ENCODE measurements at regions not wholly inside any gene's neighbourhood (a gene's known extent, or its start where the extent isn't known, plus 50 kb on each side); places are given as distances from the start of the nearest gene placed in this dataset.
"Not testable (repeated sequence)": the region's sequence is repeated elsewhere in the genome, so short reads cannot be mapped to it uniquely, and the experiment has no call there.

- POLR2A ChIA-PET, result interaction anchor here (0.7 kb wide), 1 partner anchor 706 kb away, joined by 4 read pairs; no protein-coding TSS in a partner anchor
- intact Hi-C loops (cut with micrococcal nuclease; ENCODE audit: unreplicated experiment), result no loop called here
- peaks cover 4% of the 10 kb centered on the region; the same call in 1 of the 2 replicates for H3K9me3 ChIP-seq (ENCODE audit: low read length)
- CTCF ChIA-PET (ENCODE audit: unreplicated experiment), result no interaction called here
- BruUV-seq (replicated peaks), result no TSS peak
- no peak for DNase-seq (ENCODE audit: low spot score)
- H3K9me2 ChIP-seq (ENCODE audit: insufficient read depth, low read length), result no peaks in the 10 kb centered on the region
- H3K36me3 ChIP-seq (ENCODE audit: insufficient read depth, low read length), result no peaks in the 10 kb centered on the region
- H3K27ac ChIP-seq (ENCODE audit: low read depth, low read length, poor library complexity, severe bottlenecking), result no peak overlapping the region
- H3K4me3 ChIP-seq (ENCODE audit: low read depth, low read length, poor library complexity, severe bottlenecking), result no peak overlapping the region
- no peaks in the 10 kb centered on the region for H4K20me1 ChIP-seq (ENCODE audit: insufficient read depth, low read length)
- H2AFZ ChIP-seq (ENCODE audit: low read length), result no peak overlapping the region
- H3K79me2 ChIP-seq (ENCODE audit: insufficient read depth, low read depth, low read length), result no peaks in the 10 kb centered on the region
- H3K4me2 ChIP-seq (ENCODE audit: low read length), result no peak overlapping the region
- TF ChIP-seq EZH2phosphoT487 (IDR thresholded peaks at IDR 0.05; ENCODE audit: borderline replicate concordance, low read depth, low read length) (no peak), CTCF (conservative IDR thresholded peaks at IDR 0.05; ENCODE audit: low read length) (no peak)
- H3K4me1 ChIP-seq (ENCODE audit: insufficient read depth, low read length, poor library complexity, severe bottlenecking), result no peaks in the 10 kb centered on the region
Measured at GRCh38 chr7:32803406-32804141, 88.0 kb downstream of the KBTBD2 start.

DNA sequence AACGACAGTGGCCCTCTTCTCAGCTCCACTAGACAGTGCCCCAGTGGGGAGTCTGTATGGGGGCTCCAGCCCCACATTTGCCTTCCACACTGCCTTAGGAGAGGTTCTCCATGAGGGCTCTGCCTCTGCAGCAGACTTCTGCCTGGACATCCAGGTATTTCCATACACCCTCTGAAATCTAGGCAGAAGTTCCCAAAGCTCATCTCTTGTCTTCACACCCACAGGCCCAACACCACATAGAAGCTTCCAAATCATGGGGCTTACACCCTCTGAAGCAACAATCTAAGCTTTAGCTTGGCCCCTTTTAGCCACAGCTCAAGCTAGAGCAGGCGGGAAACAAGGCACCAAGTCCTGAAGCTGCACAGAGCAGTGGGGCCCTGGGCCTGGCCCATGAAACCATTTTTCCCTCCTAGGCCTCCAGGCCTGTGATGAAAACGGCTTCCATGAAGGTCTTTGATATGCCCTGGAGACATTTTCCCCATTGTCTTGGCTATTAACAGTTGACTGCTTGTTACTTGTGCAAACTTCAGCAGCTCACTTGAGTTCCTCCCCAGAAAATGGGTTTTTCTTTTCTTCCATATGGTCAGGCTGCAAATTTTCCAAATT is 89.2 kb downstream of the KBTBD2 start:
- no peak overlapping the region for H3K4me2 ChIP-seq (ENCODE audit: low read length)
- peaks cover 4% of the 10 kb centered on the region; the same call in 1 of the 2 replicates for H3K9me3 ChIP-seq (ENCODE audit: low read length)
- intact Hi-C loops (cut with micrococcal nuclease; ENCODE audit: unreplicated experiment), result no loop called here
- no TSS peak for BruUV-seq (replicated peaks)
- ChIA-PET CTCF (ENCODE audit: unreplicated experiment) (no interaction called here), POLR2A (no interaction called here)
- no peak overlapping the region for H3K27ac ChIP-seq (ENCODE audit: low read depth, low read length, poor library complexity, severe bottlenecking)
- no peaks in the 10 kb centered on the region for H3K9me2 ChIP-seq (ENCODE audit: insufficient read depth, low read length)
- H3K79me2 ChIP-seq (ENCODE audit: insufficient read depth, low read depth, low read length), result no peaks in the 10 kb centered on the region
- no peak for DNase-seq (ENCODE audit: low spot score)
- no peak overlapping the region for H2AFZ ChIP-seq (ENCODE audit: low read length)
- H3K4me3 ChIP-seq (ENCODE audit: low read depth, low read length, poor library complexity, severe bottlenecking), result no peak overlapping the region
- no peaks in the 10 kb centered on the region for H4K20me1 ChIP-seq (ENCODE audit: insufficient read depth, low read length)
- H3K36me3 ChIP-seq (ENCODE audit: insufficient read depth, low read length), result no peaks in the 10 kb centered on the region
- TF ChIP-seq EZH2phosphoT487 (IDR thresholded peaks at IDR 0.05; ENCODE audit: borderline replicate concordance, low read depth, low read length) (no peak), CTCF (conservative IDR thresholded peaks at IDR 0.05; ENCODE audit: low read length) (no peak)
- no peaks in the 10 kb centered on the region for H3K4me1 ChIP-seq (ENCODE audit: insufficient read depth, low read length, poor library complexity, severe bottlenecking)

DNA sequence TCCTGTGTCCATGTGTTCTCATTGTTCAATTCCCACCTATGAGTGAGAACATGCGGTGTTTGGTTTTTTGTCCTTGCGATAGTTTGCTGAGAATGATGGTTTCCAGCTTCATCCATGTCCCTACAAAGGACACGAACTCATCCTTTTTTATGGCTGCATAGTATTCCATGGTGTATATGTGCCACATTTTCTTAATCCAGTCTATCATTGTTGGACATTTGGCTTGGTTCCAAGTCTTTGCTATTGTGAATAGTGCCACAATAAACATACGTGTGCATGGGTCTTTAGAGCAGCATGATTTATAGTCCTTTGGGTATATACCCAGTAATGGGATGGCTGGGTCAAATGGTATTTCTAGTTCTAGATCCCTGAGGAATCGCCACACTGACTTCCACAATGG is 98.5 kb downstream of the KBTBD2 start:
- DNase-seq (ENCODE audit: low spot score); H3K79me2 ChIP-seq (ENCODE audit: insufficient read depth, low read depth, low read length); H3K36me3 ChIP-seq (ENCODE audit: insufficient read depth, low read length); H3K4me3 ChIP-seq (ENCODE audit: low read depth, low read length, poor library complexity, severe bottlenecking); H4K20me1 ChIP-seq (ENCODE audit: insufficient read depth, low read length); H3K4me2 ChIP-seq (ENCODE audit: low read length); BruUV-seq (replicated peaks); intact Hi-C loops (cut with micrococcal nuclease; ENCODE audit: unreplicated experiment); POLR2A ChIA-PET; H3K9me2 ChIP-seq (ENCODE audit: insufficient read depth, low read length); H3K4me1 ChIP-seq (ENCODE audit: insufficient read depth, low read length, poor library complexity, severe bottlenecking); H2AFZ ChIP-seq (ENCODE audit: low read length); H3K27ac ChIP-seq (ENCODE audit: low read depth, low read length, poor library complexity, severe bottlenecking); CTCF ChIA-PET (ENCODE audit: unreplicated experiment); H3K9me3 ChIP-seq (ENCODE audit: low read length): not testable (repeated sequence)

GRCh38 chr7:32790766-32791430 is 100.7 kb downstream of the KBTBD2 start:
- POLR2A ChIA-PET; H3K36me3 ChIP-seq (ENCODE audit: insufficient read depth, low read length); H3K4me2 ChIP-seq (ENCODE audit: low read length); BruUV-seq (replicated peaks); H3K4me3 ChIP-seq (ENCODE audit: low read depth, low read length, poor library complexity, severe bottlenecking); H3K9me2 ChIP-seq (ENCODE audit: insufficient read depth, low read length); H2AFZ ChIP-seq (ENCODE audit: low read length); H3K27ac ChIP-seq (ENCODE audit: low read depth, low read length, poor library complexity, severe bottlenecking); H3K4me1 ChIP-seq (ENCODE audit: insufficient read depth, low read length, poor library complexity, severe bottlenecking); H3K9me3 ChIP-seq (ENCODE audit: low read length); DNase-seq (ENCODE audit: low spot score); H4K20me1 ChIP-seq (ENCODE audit: insufficient read depth, low read length); intact Hi-C loops (cut with micrococcal nuclease; ENCODE audit: unreplicated experiment); H3K79me2 ChIP-seq (ENCODE audit: insufficient read depth, low read depth, low read length); CTCF ChIA-PET (ENCODE audit: unreplicated experiment): not testable (repeated sequence)

GRCh38 chr7:32789266-32789665 is 102.3 kb downstream of the KBTBD2 start:
- H2AFZ ChIP-seq (ENCODE audit: low read length); BruUV-seq (replicated peaks); H3K9me2 ChIP-seq (ENCODE audit: insufficient read depth, low read length); H3K4me3 ChIP-seq (ENCODE audit: low read depth, low read length, poor library complexity, severe bottlenecking); H3K36me3 ChIP-seq (ENCODE audit: insufficient read depth, low read length); H3K4me1 ChIP-seq (ENCODE audit: insufficient read depth, low read length, poor library complexity, severe bottlenecking); DNase-seq (ENCODE audit: low spot score); CTCF ChIA-PET (ENCODE audit: unreplicated experiment); H3K79me2 ChIP-seq (ENCODE audit: insufficient read depth, low read depth, low read length); POLR2A ChIA-PET; H3K27ac ChIP-seq (ENCODE audit: low read depth, low read length, poor library complexity, severe bottlenecking); H3K4me2 ChIP-seq (ENCODE audit: low read length); H4K20me1 ChIP-seq (ENCODE audit: insufficient read depth, low read length); H3K9me3 ChIP-seq (ENCODE audit: low read length); intact Hi-C loops (cut with micrococcal nuclease; ENCODE audit: unreplicated experiment): not testable (repeated sequence)
